ENCODE measurements at regions not wholly inside any gene's neighbourhood (a gene's known extent, or its start where the extent isn't known, plus 50 kb on each side); places are given as distances from the start of the nearest gene placed in this dataset.

GRCh38 chr1:65056234-65056633 is 89.9 kb upstream of the JAK1 start:
- intact Hi-C loops (cut with DNase I): no loop called here
- TF ChIP-seq POLR2AphosphoS5 (IDR thresholded peaks at IDR 0.05) (no peak), EP300 (IDR thresholded peaks at IDR 0.05) (no peak), POLR2A (IDR thresholded peaks at IDR 0.05) (no peak), CTCF (IDR thresholded peaks at IDR 0.05) (no peak)
- peaks cover 0 to 55% (median 38%) of the 10 kb centered on the region in 4 donors for H3K4me1 ChIP-seq

GRCh38 chr1:65056866-65057265 is 90.5 kb upstream of the JAK1 start:
- Histone ChIP-seq H3K27ac (no peak overlapping the region), H3K9me3 (no peaks in the 10 kb centered on the region), H3K36me3 (peaks cover 5 to 54% (median 13%) of the 10 kb centered on the region in 4 donors), H3K4me1 (peaks cover 0 to 61% (median 43%) of the 10 kb centered on the region in 4 donors), H3K4me3 (no peak overlapping the region), H3K27me3 (no peaks in the 10 kb centered on the region)
- TF ChIP-seq EP300 (IDR thresholded peaks at IDR 0.05): no peak
- no peak for TF ChIP-seq POLR2AphosphoS5 (IDR thresholded peaks at IDR 0.05)
- no peak for TF ChIP-seq CTCF (IDR thresholded peaks at IDR 0.05)
- TF ChIP-seq POLR2A (IDR thresholded peaks at IDR 0.05): no peak
- DNase-seq: no peak
- 88 to 92% methylated on average over 3 of the region's 3 CpGs for WGBS, 2 donors
- intact Hi-C loops (cut with DNase I): no loop called here

More at GRCh38 chr1:65056234-65056633, 89.9 kb upstream of the JAK1 start:
- Histone ChIP-seq H3K27me3 (no peaks in the 10 kb centered on the region), H3K4me3 (no peak overlapping the region), H3K9me3 (no peaks in the 10 kb centered on the region), H3K27ac (peak overlapping the region in 1 of 4 donors; percentile 16), H3K36me3 (peaks cover 5 to 54% (median 13%) of the 10 kb centered on the region in 4 donors)
- 68 to 82% methylated on average over 1 of the region's 1 CpG for WGBS, 2 donors
- DNase-seq: no peak

GRCh38 chr1:65059930-65060538 is 88.0 kb upstream of the AK4 start:
- intact Hi-C loops (cut with DNase I): loop anchor here (5.0 to 10.0 kb wide), 4 partner anchors 152 to 625 kb away; no protein-coding TSS in a partner anchor

GRCh38 chr1:65062339-65062738 is 85.7 kb upstream of the AK4 start:
- WGBS, 2 donors: 45 to 72% methylated on average over 2 of the region's 2 CpGs
- Histone ChIP-seq H3K27ac (peak overlapping the region in 2 of 4 donors; percentile 6 to 13), H3K4me1 (peaks cover 0 to 86% (median 70%) of the 10 kb centered on the region in 4 donors), H3K9me3 (no peaks in the 10 kb centered on the region), H3K36me3 (peaks cover 0 to 17% (median 10%) of the 10 kb centered on the region in 4 donors), H3K4me3 (no peak overlapping the region), H3K27me3 (no peaks in the 10 kb centered on the region)
- no peak for TF ChIP-seq CTCF (IDR thresholded peaks at IDR 0.05)
- TF ChIP-seq POLR2A (IDR thresholded peaks at IDR 0.05): no peak
- TF ChIP-seq POLR2AphosphoS5 (IDR thresholded peaks at IDR 0.05): no peak
- TF ChIP-seq EP300 (IDR thresholded peaks at IDR 0.05): no peak
- no peak for DNase-seq
- intact Hi-C loops (cut with DNase I): loop anchor here (5.0 to 10.0 kb wide), 4 partner anchors 150 to 622 kb away; no protein-coding TSS in a partner anchor

More at GRCh38 chr1:65059930-65060538, 88.0 kb upstream of the AK4 start:
- H3K9me3 ChIP-seq: no peaks in the 10 kb centered on the region
- 27 to 37% methylated on average over 7 of the region's 7 CpGs for WGBS, 2 donors
- peaks cover 5 to 40% (median 13%) of the 10 kb centered on the region in 4 donors for H3K36me3 ChIP-seq
- peak overlapping the region in 3 of 4 donors; percentile 7 to 18 (median 13) for H3K27ac ChIP-seq
- H3K4me1 ChIP-seq: peaks cover 0 to 93% (median 67%) of the 10 kb centered on the region in 4 donors
- H3K4me3 ChIP-seq: no peak overlapping the region
- TF ChIP-seq CTCF (IDR thresholded peaks at IDR 0.05) (peak; percentile 24 to 68 (median 66)), POLR2AphosphoS5 (IDR thresholded peaks at IDR 0.05) (no peak)
- H3K27me3 ChIP-seq: no peaks in the 10 kb centered on the region
- no peak for DNase-seq

Data from sigmoid colon (tissue), 6 donors.